ENCODE measurements at regions not wholly inside any gene's neighbourhood (a gene's known extent, or its start where the extent isn't known, plus 50 kb on each side); places are given as distances from the start of the nearest gene placed in this dataset.

GRCh38 chr13:38473305-38473704 is 123.7 kb downstream of the UFM1 start:
- no peak for DNase-seq (ENCODE audit: low read depth)
- no peak for TF ChIP-seq CTCF (conservative IDR thresholded peaks at IDR 0.05; ENCODE audit: low read depth, low read length)
- no peak overlapping the region for H3K4me3 ChIP-seq (ENCODE audit: low read depth, low read length)

- H3K4me3 ChIP-seq (ENCODE audit: low read depth, low read length), result no peak overlapping the region
- DNase-seq (ENCODE audit: low read depth), result no peak
- no peak for TF ChIP-seq CTCF (conservative IDR thresholded peaks at IDR 0.05; ENCODE audit: low read depth, low read length)
Observed at GRCh38 chr13:38477676-38478075, 128.0 kb downstream of the UFM1 start.

- no peak for TF ChIP-seq CTCF (conservative IDR thresholded peaks at IDR 0.05; ENCODE audit: low read depth, low read length)
- DNase-seq (ENCODE audit: low read depth), result no peak
- no peak overlapping the region for H3K4me3 ChIP-seq (ENCODE audit: low read depth, low read length)
Observed at GRCh38 chr13:38483623-38484022, 134.0 kb downstream of the UFM1 start.

GRCh38 chr13:38490657-38491056 is 141.0 kb downstream of the UFM1 start:
- no peak overlapping the region for H3K4me3 ChIP-seq (ENCODE audit: low read depth, low read length)

GRCh38 chr13:38494445-38494844 is 144.8 kb downstream of the UFM1 start:
- no peak overlapping the region for H3K4me3 ChIP-seq (ENCODE audit: low read depth, low read length)
- no peak for DNase-seq (ENCODE audit: low read depth)
- TF ChIP-seq CTCF (conservative IDR thresholded peaks at IDR 0.05; ENCODE audit: low read depth, low read length), result no peak

More at GRCh38 chr13:38490657-38491056, 141.0 kb downstream of the UFM1 start:
- no peak for DNase-seq (ENCODE audit: low read depth)
- TF ChIP-seq CTCF (conservative IDR thresholded peaks at IDR 0.05; ENCODE audit: low read depth, low read length), result no peak

GRCh38 chr13:38496917-38497316 is 147.3 kb downstream of the UFM1 start:
- no peak for TF ChIP-seq CTCF (conservative IDR thresholded peaks at IDR 0.05; ENCODE audit: low read depth, low read length)
- H3K4me3 ChIP-seq (ENCODE audit: low read depth, low read length), result no peak overlapping the region
- no peak for DNase-seq (ENCODE audit: low read depth)

GRCh38 chr13:38498271-38498670 is 148.6 kb downstream of the UFM1 start:
- no peak for TF ChIP-seq CTCF (conservative IDR thresholded peaks at IDR 0.05; ENCODE audit: low read depth, low read length)
- no peak for DNase-seq (ENCODE audit: low read depth)
- H3K4me3 ChIP-seq (ENCODE audit: low read depth, low read length), result no peak overlapping the region

All from epithelial cell of proximal tubule (primary cell).